ENCODE measurements at regions not wholly inside any gene's neighbourhood (a gene's known extent, or its start where the extent isn't known, plus 50 kb on each side); places are given as distances from the start of the nearest gene placed in this dataset.

DNA sequence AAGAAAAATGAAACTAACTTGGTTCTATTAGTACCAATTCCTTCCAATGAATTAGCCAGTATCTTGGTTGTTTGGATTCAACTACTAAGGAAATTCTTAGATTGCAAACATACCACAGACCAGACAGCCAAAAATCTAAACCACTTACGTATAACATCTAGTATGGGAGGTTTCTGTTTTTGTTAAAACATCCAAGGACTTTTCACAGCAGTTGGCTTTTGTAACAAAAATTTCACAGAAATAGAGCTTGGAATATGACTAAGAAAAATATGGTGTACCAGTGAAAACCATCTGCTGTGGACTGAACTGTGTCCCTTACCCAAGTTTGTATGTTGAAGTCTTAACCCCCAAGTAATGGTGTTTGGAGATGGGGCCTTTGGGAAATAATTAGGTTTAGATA, 199.2 kb downstream of the OTOL1 start:
- TF ChIP-seq, protein P1, sequence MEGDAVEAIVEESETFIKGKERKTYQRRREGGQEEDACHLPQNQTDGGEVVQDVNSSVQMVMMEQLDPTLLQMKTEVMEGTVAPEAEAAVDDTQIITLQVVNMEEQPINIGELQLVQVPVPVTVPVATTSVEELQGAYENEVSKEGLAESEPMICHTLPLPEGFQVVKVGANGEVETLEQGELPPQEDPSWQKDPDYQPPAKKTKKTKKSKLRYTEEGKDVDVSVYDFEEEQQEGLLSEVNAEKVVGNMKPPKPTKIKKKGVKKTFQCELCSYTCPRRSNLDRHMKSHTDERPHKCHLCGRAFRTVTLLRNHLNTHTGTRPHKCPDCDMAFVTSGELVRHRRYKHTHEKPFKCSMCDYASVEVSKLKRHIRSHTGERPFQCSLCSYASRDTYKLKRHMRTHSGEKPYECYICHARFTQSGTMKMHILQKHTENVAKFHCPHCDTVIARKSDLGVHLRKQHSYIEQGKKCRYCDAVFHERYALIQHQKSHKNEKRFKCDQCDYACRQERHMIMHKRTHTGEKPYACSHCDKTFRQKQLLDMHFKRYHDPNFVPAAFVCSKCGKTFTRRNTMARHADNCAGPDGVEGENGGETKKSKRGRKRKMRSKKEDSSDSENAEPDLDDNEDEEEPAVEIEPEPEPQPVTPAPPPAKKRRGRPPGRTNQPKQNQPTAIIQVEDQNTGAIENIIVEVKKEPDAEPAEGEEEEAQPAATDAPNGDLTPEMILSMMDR (conservative IDR thresholded peaks at IDR 0.05; ENCODE audit: low read length): no peak
- TF ChIP-seq EZH2phosphoT487 (IDR thresholded peaks at IDR 0.05; ENCODE audit: borderline replicate concordance, low read depth, low read length): no peak

Measured in OCI-LY7 (cell line).